Psoas muscle (tissue), 7 donors: ENCODE measurements at regions not wholly inside any gene's neighbourhood (a gene's known extent, or its start where the extent isn't known, plus 50 kb on each side); places are given as distances from the start of the nearest gene placed in this dataset.

ENCODE experiments used
- ATAC-seq, 4 donors: fragments of 200-7000 bp; cut with Tn5 transposase; one replicate each; pipeline ENCODE4 v1.9.1; 2020; ENCODE audit warnings: moderate library complexity in 3 of 4, mild to moderate bottlenecking in 2 of 4
- DNase-seq, 2 donors: peaks; one replicate each; pipeline ENCODE4 v3.0.0-alpha.2; 2020
- H3K27ac ChIP-seq: fragments of 200-600 bp; one replicate; pipeline ENCODE4 v1.8.0; 2022
- H3K27me3 ChIP-seq, 3 donors: fragments of 200-600 bp in 1 of 3; one replicate each; pipeline versions ENCODE4 v1.6.1 to v1.8.0; 2013 to 2022; ENCODE audit warnings: low read length in 2 of 3, mild to moderate bottlenecking in 2 of 3, moderate library complexity in 1 of 3; ENCODE audit not compliant: insufficient read depth in 3 of 3
- H3K36me3 ChIP-seq, 2 donors: fragments of 200-600 bp in 1 of 2; one replicate each; pipeline versions ENCODE4 v1.6.1 to v1.8.0; 2013 to 2022; ENCODE audit warnings: low read depth in 1 of 2, mild to moderate bottlenecking in 1 of 2, moderate library complexity in 1 of 2; ENCODE audit not compliant: insufficient read depth in 1 of 2
- H3K4me1 ChIP-seq: fragments of 200-600 bp; one replicate; pipeline ENCODE4 v1.8.0; 2022
- H3K4me3 ChIP-seq: fragments of 200-600 bp; one replicate; pipeline ENCODE4 v1.8.0; 2022; ENCODE audit warnings: mild to moderate bottlenecking
- H3K9me3 ChIP-seq: fragments of 200-600 bp; one replicate; pipeline ENCODE4 v1.8.0; 2022
- CTCF ChIP-seq: fragments of 200-600 bp; IDR thresholded peaks from one replicate; pipeline ENCODE4 v1.8.0; 2022; ENCODE audit warnings: antibody characterized with exemption
- WGBS, 3 donors: extraction: QIAGEN DNeasy Blood & Tissue Kit; methylation state at CpG; one replicate each; pipeline versions ENCODE4 v1.1.6 to v1.1.7; 2013; 5-methylcytosine and 5-hydroxymethylcytosine counted together
- intact Hi-C, 2 donors: fragments of 100-400 bp; cut with DNase I; formaldehyde crosslinking; loops; one replicate each; pipeline versions ENCODE4 v1.11.0 to v1.14.2; 2022
- donor health status: healthy with polysubstance abuse.
- donor health status: DM: no; HTN: no; CAD: no; lungs with moderate emphysema.
- donor health status: Bipolar disorder and iron deficiency.
- donor health status: healthy.
- donor health status: DM: yes; HTN: yes; CAD: no.
- donor health status: DM: no; HTN: no; CAD: no.
- donor health status: DM: yes; HTN: yes; CAD: no.

GRCh38 chr1:238119861-238120260 lies 229.1 kb upstream of the ZP4 start:
- 57 to 72% (median 58%) methylated on average over 1 of the region's 1 CpG for WGBS, 3 donors
- Histone ChIP-seq H3K4me1 (no peaks in the 10 kb centered on the region), H3K27me3 (no peaks in the 10 kb centered on the region), H3K27ac (no peak overlapping the region), H3K4me3 (no peak overlapping the region), H3K36me3 (no peaks in the 10 kb centered on the region), H3K9me3 (no peaks in the 10 kb centered on the region)
- TF ChIP-seq CTCF: no peak
- intact Hi-C loops: no loop called here
- no peak for ATAC-seq
- no peak for DNase-seq

GRCh38 chr1:238119060-238119459 lies 228.3 kb upstream of the ZP4 start:
- 54 to 56% (median 55%) methylated on average over 4 of the region's 4 CpGs for WGBS, 3 donors

GRCh38 chr1:238115852-238116251 lies 225.1 kb upstream of the ZP4 start:
- H3K27me3 ChIP-seq: no peaks in the 10 kb centered on the region
- no peaks in the 10 kb centered on the region for H3K4me1 ChIP-seq

More at GRCh38 chr1:238119060-238119459, 228.3 kb upstream of the ZP4 start:
- no peaks in the 10 kb centered on the region for H3K4me1 ChIP-seq
- H3K4me3 ChIP-seq: no peak overlapping the region
- ATAC-seq (no peak), DNase-seq (no peak)
- H3K27me3 ChIP-seq: no peaks in the 10 kb centered on the region
- H3K27ac ChIP-seq: no peak overlapping the region
- no peak for TF ChIP-seq CTCF
- H3K36me3 ChIP-seq: no peaks in the 10 kb centered on the region
- intact Hi-C loops: no loop called here
- no peaks in the 10 kb centered on the region for H3K9me3 ChIP-seq

GRCh38 chr1:238112952-238113621 lies 222.4 kb upstream of the ZP4 start:
- WGBS, 3 donors: 63 to 72% (median 63%) methylated on average over 5 of the region's 5 CpGs
- DNase-seq (no peak), ATAC-seq (no peak)
- no peaks in the 10 kb centered on the region for H3K36me3 ChIP-seq
- no peak overlapping the region for H3K4me3 ChIP-seq
- intact Hi-C loops: no loop called here
- no peaks in the 10 kb centered on the region for H3K27me3 ChIP-seq
- no peaks in the 10 kb centered on the region for H3K4me1 ChIP-seq
- H3K9me3 ChIP-seq: no peaks in the 10 kb centered on the region
- TF ChIP-seq CTCF: no peak
- H3K27ac ChIP-seq: no peak overlapping the region

More at GRCh38 chr1:238115852-238116251, 225.1 kb upstream of the ZP4 start:
- Histone ChIP-seq H3K9me3 (no peaks in the 10 kb centered on the region), H3K36me3 (no peaks in the 10 kb centered on the region), H3K4me3 (no peak overlapping the region), H3K27ac (no peak overlapping the region)
- intact Hi-C loops: no loop called here
- no peak for ATAC-seq
- no peak for DNase-seq
- TF ChIP-seq CTCF: no peak
- WGBS, 3 donors: 71 to 79% (median 73%) methylated on average over 3 of the region's 3 CpGs

GRCh38 chr1:238111516-238111915 lies 220.8 kb upstream of the ZP4 start:
- no peak for TF ChIP-seq CTCF
- ATAC-seq: no peak

More at GRCh38 chr1:238111516-238111915, 220.8 kb upstream of the ZP4 start:
- H3K4me3 ChIP-seq: no peak overlapping the region
- no peaks in the 10 kb centered on the region for H3K4me1 ChIP-seq
- H3K36me3 ChIP-seq: no peaks in the 10 kb centered on the region
- no peak for DNase-seq
- no peaks in the 10 kb centered on the region for H3K27me3 ChIP-seq
- no peaks in the 10 kb centered on the region for H3K9me3 ChIP-seq
- intact Hi-C loops: no loop called here
- H3K27ac ChIP-seq: no peak overlapping the region
- WGBS, 3 donors: 41 to 46% (median 44%) methylated on average over 2 of the region's 2 CpGs
